ENCODE measurements at regions not wholly inside any gene's neighbourhood (a gene's known extent, or its start where the extent isn't known, plus 50 kb on each side); places are given as distances from the start of the nearest gene placed in this dataset.

DNA sequence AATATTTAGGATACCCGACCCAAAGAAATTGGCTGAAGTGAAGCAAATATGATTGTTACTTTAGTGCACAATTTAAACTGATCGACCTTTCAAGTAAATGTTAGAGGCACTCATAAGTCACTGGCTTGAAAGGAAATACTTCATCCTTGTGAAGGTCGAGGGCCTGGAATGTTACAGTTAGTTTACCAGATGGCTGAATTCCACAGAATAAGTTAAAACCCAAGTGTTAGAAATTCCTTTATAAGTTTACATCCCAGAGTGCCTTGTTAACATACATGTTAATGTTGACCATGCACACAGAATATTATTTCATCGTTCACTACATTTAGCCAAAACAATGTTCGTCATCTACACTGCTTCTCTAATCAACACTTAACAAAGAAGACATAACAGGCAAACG lies 235.5 kb upstream of the ANO3 start:
- DNase-seq (ENCODE audit: low read depth) = no peak
- no peak overlapping the region for H3K4me3 ChIP-seq (ENCODE audit: low read length)
- no peak for TF ChIP-seq CTCF (conservative IDR thresholded peaks at IDR 0.05; ENCODE audit: low read depth, low read length)

DNA sequence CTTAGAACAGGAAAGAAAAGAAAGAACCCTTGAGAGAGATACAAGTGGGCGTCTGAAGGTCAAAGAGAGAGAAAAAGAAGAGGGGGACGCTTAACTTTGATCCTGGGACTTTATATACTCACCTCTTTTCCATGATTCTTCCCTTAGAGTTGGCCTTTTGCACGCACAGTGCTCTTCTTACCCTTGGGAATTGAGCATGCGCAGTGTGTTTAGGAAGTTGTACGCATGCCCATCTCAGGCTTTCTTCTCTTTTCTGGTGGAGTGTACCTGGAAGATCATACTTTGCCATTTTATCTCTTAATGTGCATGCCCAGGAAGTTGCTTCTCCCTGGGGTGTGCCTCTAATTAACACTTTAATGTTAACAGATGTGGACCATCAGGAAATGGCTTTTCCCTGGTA lies 229.6 kb upstream of the ANO3 start:
- no peak overlapping the region for H3K4me3 ChIP-seq (ENCODE audit: low read length)
- no peak for TF ChIP-seq CTCF (conservative IDR thresholded peaks at IDR 0.05; ENCODE audit: low read depth, low read length)
- no peak for DNase-seq (ENCODE audit: low read depth)

DNA sequence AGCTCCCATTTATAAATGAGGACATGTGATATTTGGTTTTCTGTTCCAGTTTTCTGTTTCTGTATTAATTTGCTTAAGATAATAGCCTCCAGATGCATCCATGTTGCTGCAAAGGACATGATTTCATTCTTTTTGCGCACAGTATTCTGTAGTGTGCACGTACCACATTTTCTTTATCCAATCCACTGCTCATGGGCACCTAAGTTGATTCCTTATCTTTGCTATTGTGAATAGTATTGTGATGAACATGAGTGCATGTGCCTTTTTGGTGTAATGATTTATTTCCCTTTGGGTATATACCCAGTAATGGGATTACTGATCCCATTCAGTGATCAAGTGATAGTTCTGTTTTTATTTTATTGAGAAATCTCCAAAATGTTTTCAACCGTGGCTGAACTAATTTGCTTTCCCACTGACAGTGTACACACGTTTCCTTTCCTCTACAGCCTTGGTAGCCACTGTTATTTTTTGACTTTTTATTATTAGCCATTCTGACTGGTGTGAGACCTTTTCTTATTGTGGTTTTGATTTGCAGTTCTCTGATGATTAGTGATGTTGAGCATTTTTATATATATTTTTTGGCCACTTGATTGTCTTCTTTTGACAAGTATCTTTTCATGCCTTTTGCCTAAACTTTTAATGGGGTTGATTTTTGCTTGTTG lies 226.0 kb upstream of the ANO3 start:
- TF ChIP-seq CTCF (conservative IDR thresholded peaks at IDR 0.05; ENCODE audit: low read depth, low read length) = no peak
- no peak for DNase-seq (ENCODE audit: low read depth)
- H3K4me3 ChIP-seq (ENCODE audit: low read length) = no peak overlapping the region

DNA sequence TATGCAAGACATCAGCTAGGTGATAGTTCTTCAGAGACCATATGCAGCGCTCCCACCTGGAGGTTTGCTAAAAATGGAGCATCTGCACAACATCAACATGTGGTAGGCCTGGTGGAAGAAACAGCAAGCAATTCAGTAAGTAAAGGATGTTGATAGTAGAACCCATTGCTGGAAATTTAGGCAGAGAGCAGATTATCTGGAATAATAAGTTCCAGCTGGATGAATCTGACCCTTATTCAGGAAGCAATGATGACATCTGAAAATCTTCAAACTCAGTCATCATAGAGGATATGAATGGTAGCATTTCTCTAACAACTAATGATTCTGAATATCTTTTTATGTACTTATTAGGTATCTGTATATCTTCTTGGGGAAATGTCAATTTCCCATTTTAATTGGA lies 225.2 kb upstream of the ANO3 start:
- H3K4me3 ChIP-seq (ENCODE audit: low read length) = no peak overlapping the region
- DNase-seq (ENCODE audit: low read depth) = no peak
- no peak for TF ChIP-seq CTCF (conservative IDR thresholded peaks at IDR 0.05; ENCODE audit: low read depth, low read length)

- no peak for DNase-seq (ENCODE audit: low read depth)
- no peak overlapping the region for H3K4me3 ChIP-seq (ENCODE audit: low read length)
- TF ChIP-seq CTCF (conservative IDR thresholded peaks at IDR 0.05; ENCODE audit: low read depth, low read length) = no peak
Measured at GRCh38 chr11:26109658-26110368, 222.1 kb upstream of the ANO3 start.

GRCh38 chr11:26112264-26112663 lies 219.7 kb upstream of the ANO3 start:
- DNase-seq (ENCODE audit: low read depth) = no peak
- no peak for TF ChIP-seq CTCF (conservative IDR thresholded peaks at IDR 0.05; ENCODE audit: low read depth, low read length)
- H3K4me3 ChIP-seq (ENCODE audit: low read length) = no peak overlapping the region

DNA sequence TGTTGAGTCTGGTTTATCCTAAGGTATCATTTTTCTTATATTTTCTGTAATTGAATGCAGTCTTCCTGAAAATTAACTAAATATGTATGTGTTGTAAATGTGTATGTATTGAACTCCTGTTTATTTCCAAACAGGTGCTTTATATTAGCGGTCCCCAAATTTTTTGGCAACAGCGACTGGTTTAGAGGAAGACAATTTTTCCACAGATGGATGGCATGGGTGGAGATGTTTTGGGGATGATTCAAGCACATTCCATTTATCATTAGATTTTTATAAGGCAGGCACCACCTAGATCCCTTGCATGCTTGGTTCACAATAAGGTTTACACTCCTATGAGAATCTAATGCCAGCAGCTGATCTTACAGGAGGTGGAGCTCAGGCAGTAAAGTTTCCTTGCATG lies 210.5 kb upstream of the ANO3 start:
- H3K4me3 ChIP-seq (ENCODE audit: low read length) = no peak overlapping the region
- TF ChIP-seq CTCF (conservative IDR thresholded peaks at IDR 0.05; ENCODE audit: low read depth, low read length) = no peak
- no peak for DNase-seq (ENCODE audit: low read depth)

Measured in retinal pigment epithelial cell (primary cell).